Neuronal stem cell (in vitro differentiated cells): ENCODE measurements at regions not wholly inside any gene's neighbourhood (a gene's known extent, or its start where the extent isn't known, plus 50 kb on each side); places are given as distances from the start of the nearest gene placed in this dataset.

Experiments used
- DNase-seq: peaks from one replicate; pipeline ENCODE4 v3.0.0-alpha.2; 2013; ENCODE audit warnings: low spot score
- H2AFZ ChIP-seq: one replicate; pipeline ENCODE4 v1.6.1; 2013; ENCODE audit warnings: mild to moderate bottlenecking, low read length, inconsistent platforms
- H2AK5ac ChIP-seq: 2 replicates; pipeline ENCODE4 v1.6.1; 2013; ENCODE audit warnings: low read depth, mild to moderate bottlenecking, inconsistent platforms, low read length, moderate library complexity, mixed read lengths
- H2BK120ac ChIP-seq: 2 replicates; pipeline ENCODE4 v1.6.1; 2013; ENCODE audit warnings: low read depth, mild to moderate bottlenecking, inconsistent platforms, low read length, moderate library complexity, mixed read lengths
- H2BK12ac ChIP-seq: one replicate; pipeline ENCODE4 v1.6.1; 2013; ENCODE audit warnings: low read length, inconsistent platforms
- H2BK15ac ChIP-seq: 2 replicates; pipeline ENCODE4 v1.6.1; 2013; ENCODE audit warnings: mild to moderate bottlenecking, low read length, inconsistent platforms, mixed read lengths
- H2BK5ac ChIP-seq: one replicate; pipeline ENCODE4 v1.6.1; 2013; ENCODE audit warnings: inconsistent platforms, mild to moderate bottlenecking, low read length, moderate library complexity
- H3K14ac ChIP-seq: one replicate; pipeline ENCODE4 v1.6.1; 2013; ENCODE audit warnings: low read length, inconsistent platforms
- H3K18ac ChIP-seq: 2 replicates; pipeline ENCODE4 v1.6.1; 2013; ENCODE audit warnings: low read length, inconsistent platforms
- H3K23ac ChIP-seq: 2 replicates; pipeline ENCODE4 v1.6.1; 2013; ENCODE audit warnings: low read depth, mild to moderate bottlenecking, mixed read lengths, low read length, inconsistent platforms; ENCODE audit not compliant: poor library complexity
- H3K27ac ChIP-seq: replicated peaks from 3 replicates; pipeline ENCODE4 v1.5.1; 2013; ENCODE audit warnings: low read length, inconsistent platforms
- H3K27me3 ChIP-seq, 3 experiments: 2 replicates each; pipeline ENCODE4 v1.6.1; 2013; ENCODE audit warnings: low read length in 3 of 3, mild to moderate bottlenecking in 2 of 3, inconsistent platforms in 1 of 3, low read depth in 1 of 3, mixed read lengths in 1 of 3, moderate library complexity in 1 of 3; ENCODE audit not compliant: control insufficient read depth in 3 of 3, insufficient read depth in 3 of 3
- H3K36me3 ChIP-seq, 2 donors: replicated peaks in 1 of 2; 2 replicates each; pipeline ENCODE4 v1.6.1; 2013; ENCODE audit warnings: low read length in 2 of 2; ENCODE audit not compliant: control insufficient read depth in 2 of 2, insufficient read depth in 2 of 2
- H3K4ac ChIP-seq: 2 replicates; pipeline ENCODE4 v1.6.1; 2013; ENCODE audit warnings: inconsistent platforms, mild to moderate bottlenecking, low read length, moderate library complexity
- H3K4me1 ChIP-seq, 2 donors: 1 replicate in 1 of 2; 2 replicates in 1 of 2; pipeline ENCODE4 v1.6.1; 2013; ENCODE audit warnings: low read length in 2 of 2, low read depth in 1 of 2; ENCODE audit not compliant: control insufficient read depth in 2 of 2, insufficient read depth in 1 of 2
- H3K4me2 ChIP-seq: one replicate; pipeline ENCODE4 v1.6.1; 2013; ENCODE audit warnings: mild to moderate bottlenecking, low read length, inconsistent platforms; ENCODE audit not compliant: insufficient read depth, poor library complexity, severe bottlenecking
- H3K4me3 ChIP-seq, 2 donors: 2 replicates each; pipeline ENCODE4 v1.5.1; 2013; ENCODE audit warnings: low read length in 2 of 2, mild to moderate bottlenecking in 2 of 2, inconsistent platforms in 1 of 2, moderate library complexity in 1 of 2
- H3K79me1 ChIP-seq: one replicate; pipeline ENCODE4 v1.6.1; 2013; ENCODE audit warnings: low read depth, mild to moderate bottlenecking, inconsistent platforms, low read length, moderate library complexity
- H3K9ac ChIP-seq: one replicate; pipeline ENCODE4 v1.6.1; 2013; ENCODE audit warnings: mild to moderate bottlenecking, low read depth, low read length, inconsistent platforms; ENCODE audit not compliant: poor library complexity
- H3K9me3 ChIP-seq, 2 donors: replicated peaks in 1 of 2; 2 replicates each; pipeline versions ENCODE3 to v1.6.1; 2013; ENCODE audit warnings: low read length in 2 of 2, mild to moderate bottlenecking in 2 of 2, inconsistent platforms in 1 of 2, low read depth in 1 of 2, mixed read lengths in 1 of 2, moderate library complexity in 1 of 2; ENCODE audit not compliant: control insufficient read depth in 2 of 2, insufficient read depth in 1 of 2
- H4K8ac ChIP-seq: one replicate; pipeline ENCODE4 v1.6.1; 2013; ENCODE audit warnings: low read depth, mild to moderate bottlenecking, inconsistent platforms, low read length, moderate library complexity
- H4K91ac ChIP-seq: one replicate; pipeline ENCODE4 v1.6.1; 2013; ENCODE audit warnings: low read length, low read depth, mild to moderate bottlenecking, inconsistent platforms; ENCODE audit not compliant: poor library complexity
- WGBS, 2 donors: extraction: QIAGEN DNeasy Blood & Tissue Kit; methylation state at CpG; one replicate each; pipeline ENCODE4 v1.1.7; 2013; ENCODE audit warnings: missing lambda C conversion rate in 2 of 2, mixed read lengths in 1 of 2; ENCODE audit not compliant: insufficient read length in 2 of 2, insufficient replicate concordance in 1 of 2; ENCODE audit errors: extremely low coverage in 2 of 2; 5-methylcytosine and 5-hydroxymethylcytosine counted together

GRCh38 chr5:109917154-109917546, 227.4 kb downstream of the MAN2A1 start:
- no peak overlapping the region for H4K91ac ChIP-seq
- no peak for DNase-seq
- no peaks in the 10 kb centered on the region for H3K9me3 ChIP-seq

GRCh38 chr5:109917966-109918365, 228.2 kb downstream of the MAN2A1 start:
- Histone ChIP-seq H2BK15ac (no peak overlapping the region), H3K14ac (no peak overlapping the region), H2AFZ (no peak overlapping the region), H3K9ac (no peak overlapping the region), H2AK5ac (no peak overlapping the region), H4K91ac (no peak overlapping the region), H4K8ac (no peak overlapping the region), H3K27ac (no peak overlapping the region), H3K4ac (no peak overlapping the region), H2BK12ac (no peak overlapping the region), H2BK5ac (no peak overlapping the region), H3K23ac (no peak overlapping the region), H3K4me2 (no peak overlapping the region), H3K9me3 (no peaks in the 10 kb centered on the region), H3K4me3 (no peak overlapping the region), H3K18ac (no peak overlapping the region), H3K27me3 (no peaks in the 10 kb centered on the region), H3K4me1 (peaks cover 0 to 3% of the 10 kb centered on the region in 2 donors), H2BK120ac (no peak overlapping the region), H3K79me1 (no peaks in the 10 kb centered on the region), H3K36me3 (no peaks in the 10 kb centered on the region)
- DNase-seq: no peak
- no CpG with 5 or more reads among the region's 4 CpGs for WGBS, 2 donors

More at GRCh38 chr5:109917154-109917546, 227.4 kb downstream of the MAN2A1 start:
- H2BK15ac ChIP-seq: no peak overlapping the region
- no peaks in the 10 kb centered on the region for H3K36me3 ChIP-seq
- H3K23ac ChIP-seq: no peak overlapping the region
- no peak overlapping the region for H3K14ac ChIP-seq
- no CpG with 5 or more reads among the region's 4 CpGs for WGBS, 2 donors
- no peak overlapping the region for H3K4me3 ChIP-seq
- no peaks in the 10 kb centered on the region for H3K79me1 ChIP-seq
- no peak overlapping the region for H3K4me2 ChIP-seq
- no peak overlapping the region for H2BK5ac ChIP-seq
- H3K18ac ChIP-seq: no peak overlapping the region
- H4K8ac ChIP-seq: no peak overlapping the region
- no peak overlapping the region for H3K4ac ChIP-seq
- no peak overlapping the region for H2BK120ac ChIP-seq
- no peak overlapping the region for H3K9ac ChIP-seq
- no peaks in the 10 kb centered on the region for H3K27me3 ChIP-seq
- peaks cover 0 to 3% of the 10 kb centered on the region in 2 donors for H3K4me1 ChIP-seq
- H2AK5ac ChIP-seq: no peak overlapping the region
- H2AFZ ChIP-seq: no peak overlapping the region
- H3K27ac ChIP-seq: no peak overlapping the region
- no peak overlapping the region for H2BK12ac ChIP-seq

GRCh38 chr5:109920736-109921135, 231.0 kb downstream of the MAN2A1 start:
- H4K8ac ChIP-seq: no peak overlapping the region
- H3K27ac ChIP-seq: no peak overlapping the region
- DNase-seq: no peak
- peaks cover 0 to 4% of the 10 kb centered on the region in 2 donors for H3K4me1 ChIP-seq
- H2AFZ ChIP-seq: no peak overlapping the region
- no peak overlapping the region for H4K91ac ChIP-seq
- H3K23ac ChIP-seq: no peak overlapping the region
- no peak overlapping the region for H2BK15ac ChIP-seq
- peaks cover 0 to 4% of the 10 kb centered on the region in 2 donors for H3K9me3 ChIP-seq
- H2AK5ac ChIP-seq: no peak overlapping the region
- no peak overlapping the region for H3K4me3 ChIP-seq
- H3K9ac ChIP-seq: no peak overlapping the region
- H3K4ac ChIP-seq: no peak overlapping the region
- no peak overlapping the region for H3K4me2 ChIP-seq
- no peaks in the 10 kb centered on the region for H3K79me1 ChIP-seq
- H3K14ac ChIP-seq: no peak overlapping the region
- peaks cover 0 to 2% (median 0%) of the 10 kb centered on the region in 3 experiments for H3K27me3 ChIP-seq
- WGBS, 2 donors: no CpG with 5 or more reads among the region's 4 CpGs
- H2BK12ac ChIP-seq: no peak overlapping the region
- no peak overlapping the region for H3K18ac ChIP-seq
- H2BK5ac ChIP-seq: no peak overlapping the region
- H3K36me3 ChIP-seq: no peaks in the 10 kb centered on the region
- H2BK120ac ChIP-seq: no peak overlapping the region

- Histone ChIP-seq H3K9ac (no peak overlapping the region), H3K79me1 (no peaks in the 10 kb centered on the region), H3K27ac (no peak overlapping the region), H3K4me2 (no peak overlapping the region), H4K8ac (peak overlapping the region; percentile 0), H3K23ac (no peak overlapping the region), H2AFZ (no peak overlapping the region), H3K4ac (no peak overlapping the region), H3K9me3 (peaks cover 0 to 4% of the 10 kb centered on the region in 2 donors), H3K27me3 (peaks cover 0 to 2% (median 0%) of the 10 kb centered on the region in 3 experiments), H2BK15ac (peak overlapping the region; percentile 18), H4K91ac (no peak overlapping the region), H3K4me3 (no peak overlapping the region), H2AK5ac (no peak overlapping the region), H2BK12ac (no peak overlapping the region), H3K4me1 (peaks cover 0 to 4% of the 10 kb centered on the region in 2 donors), H2BK120ac (no peak overlapping the region), H3K36me3 (no peaks in the 10 kb centered on the region), H3K14ac (peak overlapping the region; percentile 31), H3K18ac (peak overlapping the region; percentile 67), H2BK5ac (no peak overlapping the region)
- no peak for DNase-seq
- WGBS, 2 donors: no CpG with 5 or more reads among the region's 5 CpGs
Measured at GRCh38 chr5:109921735-109922380, 232.1 kb downstream of the MAN2A1 start.
